Lower leg skin (tissue), 3 donors: ENCODE measurements at regions not wholly inside any gene's neighbourhood (a gene's known extent, or its start where the extent isn't known, plus 50 kb on each side); places are given as distances from the start of the nearest gene placed in this dataset.

ENCODE experiments used
- POLR2A ChIP-seq, 2 donors: fragments of 450-650 bp; IDR thresholded peaks; one replicate each; pipeline ENCODE4 v1.6.1; 2016 to 2017; ENCODE audit warnings: antibody characterized with exemption in 2 of 2, mild to moderate bottlenecking in 1 of 2, moderate library complexity in 1 of 2
- TF ChIP-seq, protein P1 (sequence below), 3 donors: fragments of 450-650 bp; IDR thresholded peaks; one replicate each; pipeline ENCODE4 v1.5.1; 2016; ENCODE audit warnings: antibody characterized with exemption in 3 of 3, mild to moderate bottlenecking in 3 of 3, moderate library complexity in 2 of 3

DNA sequence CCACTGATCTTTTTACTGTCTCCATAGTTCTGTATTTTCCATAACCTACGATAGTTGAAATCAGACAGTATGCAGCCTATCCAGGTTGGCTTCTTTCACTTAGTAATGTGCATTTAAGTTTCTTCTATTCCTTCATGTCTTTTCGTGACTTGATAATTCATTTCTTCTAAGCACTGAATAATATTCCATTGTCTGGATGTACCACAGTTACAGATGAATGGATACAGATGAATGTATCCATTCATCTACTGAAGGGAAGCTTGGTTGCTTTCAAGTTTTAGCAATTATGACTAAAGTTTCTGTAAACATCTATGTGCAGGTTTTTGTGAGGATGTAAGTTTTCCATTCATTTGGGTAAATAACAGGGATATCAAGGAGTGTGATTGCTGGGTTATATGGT, 124.8 kb downstream of the NSUN3 start:
- TF ChIP-seq, protein P1, sequence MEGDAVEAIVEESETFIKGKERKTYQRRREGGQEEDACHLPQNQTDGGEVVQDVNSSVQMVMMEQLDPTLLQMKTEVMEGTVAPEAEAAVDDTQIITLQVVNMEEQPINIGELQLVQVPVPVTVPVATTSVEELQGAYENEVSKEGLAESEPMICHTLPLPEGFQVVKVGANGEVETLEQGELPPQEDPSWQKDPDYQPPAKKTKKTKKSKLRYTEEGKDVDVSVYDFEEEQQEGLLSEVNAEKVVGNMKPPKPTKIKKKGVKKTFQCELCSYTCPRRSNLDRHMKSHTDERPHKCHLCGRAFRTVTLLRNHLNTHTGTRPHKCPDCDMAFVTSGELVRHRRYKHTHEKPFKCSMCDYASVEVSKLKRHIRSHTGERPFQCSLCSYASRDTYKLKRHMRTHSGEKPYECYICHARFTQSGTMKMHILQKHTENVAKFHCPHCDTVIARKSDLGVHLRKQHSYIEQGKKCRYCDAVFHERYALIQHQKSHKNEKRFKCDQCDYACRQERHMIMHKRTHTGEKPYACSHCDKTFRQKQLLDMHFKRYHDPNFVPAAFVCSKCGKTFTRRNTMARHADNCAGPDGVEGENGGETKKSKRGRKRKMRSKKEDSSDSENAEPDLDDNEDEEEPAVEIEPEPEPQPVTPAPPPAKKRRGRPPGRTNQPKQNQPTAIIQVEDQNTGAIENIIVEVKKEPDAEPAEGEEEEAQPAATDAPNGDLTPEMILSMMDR (IDR thresholded peaks at IDR 0.05), result no peak
- TF ChIP-seq POLR2A (IDR thresholded peaks at IDR 0.05), result no peak
